CD4-positive, alpha-beta T cell treated with Interleukin-21 for 1 hour (primary cell): ENCODE measurements at regions not wholly inside any gene's neighbourhood (a gene's known extent, or its start where the extent isn't known, plus 50 kb on each side); places are given as distances from the start of the nearest gene placed in this dataset.

Experiments
- DNase-seq: peaks from one replicate; pipeline ENCODE4 v3.0.0-alpha.2; 2020

GRCh38 chr19:29432677-29433076 lies 93.1 kb upstream of the VSTM2B start:
- DNase-seq = no peak

- DNase-seq = no peak
Measured at GRCh38 chr19:29436591-29437103, 89.1 kb upstream of the VSTM2B start.

GRCh38 chr19:29439021-29439420 lies 86.8 kb upstream of the VSTM2B start:
- no peak for DNase-seq

GRCh38 chr19:29439688-29440550 lies 85.9 kb upstream of the VSTM2B start:
- DNase-seq = no peak

- no peak for DNase-seq
Measured at GRCh38 chr19:29442094-29442493, 83.7 kb upstream of the VSTM2B start.

GRCh38 chr19:29442910-29443309 lies 82.9 kb upstream of the VSTM2B start:
- DNase-seq = no peak

GRCh38 chr19:29445246-29445645 lies 80.5 kb upstream of the VSTM2B start:
- no peak for DNase-seq

GRCh38 chr19:29446361-29446760 lies 79.4 kb upstream of the VSTM2B start:
- DNase-seq = no peak

- DNase-seq = no peak
Measured at GRCh38 chr19:29448046-29448445, 77.7 kb upstream of the VSTM2B start.

- no peak for DNase-seq
Measured at GRCh38 chr19:29449371-29449770, 76.4 kb upstream of the VSTM2B start.

GRCh38 chr19:29450306-29450705 lies 75.5 kb upstream of the VSTM2B start:
- DNase-seq = no peak

GRCh38 chr19:29450812-29451211 lies 75.0 kb upstream of the VSTM2B start:
- no peak for DNase-seq

- no peak for DNase-seq
Measured at GRCh38 chr19:29454109-29454508, 71.7 kb upstream of the VSTM2B start.

GRCh38 chr19:29457413-29457812 lies 68.4 kb upstream of the VSTM2B start:
- DNase-seq = no peak

- peak; percentile 11 for DNase-seq
Measured at GRCh38 chr19:29467824-29468401, 57.9 kb upstream of the VSTM2B start.

- no peak for DNase-seq
Measured at GRCh38 chr19:29475469-29475868, 50.3 kb upstream of the VSTM2B start.
